A549 (cell line): ENCODE measurements at regions not wholly inside any gene's neighbourhood (a gene's known extent, or its start where the extent isn't known, plus 50 kb on each side); places are given as distances from the start of the nearest gene placed in this dataset.

Experiments
- MYC ChIP-seq: IDR thresholded peaks from 2 replicates; pipeline ENCODE4 v1.6.1; 2012; ENCODE audit warnings: mild to moderate bottlenecking, inconsistent platforms, low read length, improper control_type of control experiment, borderline replicate concordance
- POLR2A ChIP-seq: IDR thresholded peaks from 2 replicates; pipeline ENCODE4 v1.6.1; 2012; ENCODE audit warnings: mild to moderate bottlenecking, low read length
- TF ChIP-seq, protein P1 (sequence below): fragments of 200-600 bp; sonication (generic); IDR thresholded peaks from 2 replicates; pipeline ENCODE4 v1.6.1; 2016; ENCODE audit warnings: antibody characterized with exemption, mild to moderate bottlenecking, moderate library complexity
- TF ChIP-seq, protein P2 (sequence below): fragments of >200 bp; sonication (Bioruptor Twin); formaldehyde crosslinking; IDR thresholded peaks from 3 replicates; pipeline ENCODE4 v1.5.1; 2016
- TF ChIP-seq, protein P3 (sequence below): IDR thresholded peaks from 2 replicates; pipeline ENCODE4 v1.6.1; 2012

DNA sequence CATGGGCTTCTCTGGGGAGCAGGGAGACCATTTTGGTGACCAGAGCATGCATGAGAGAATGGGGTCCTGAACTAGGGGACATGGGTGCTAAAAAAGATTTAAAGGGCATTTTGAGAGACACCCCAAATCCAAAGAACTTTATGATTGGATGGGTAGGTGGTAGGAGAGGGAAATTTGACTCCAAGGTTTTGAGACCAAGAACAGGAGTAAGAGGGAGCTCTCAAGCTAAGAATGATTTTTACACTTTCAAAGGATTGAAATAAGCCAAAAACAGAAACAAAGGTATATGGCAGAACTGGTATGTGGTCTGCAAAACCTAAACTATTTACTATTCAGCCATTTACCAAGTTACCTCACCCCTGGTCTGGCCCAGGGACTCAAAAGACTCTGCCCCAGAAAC lies 318.2 kb upstream of the CLINT1 start:
- TF ChIP-seq, protein P1, sequence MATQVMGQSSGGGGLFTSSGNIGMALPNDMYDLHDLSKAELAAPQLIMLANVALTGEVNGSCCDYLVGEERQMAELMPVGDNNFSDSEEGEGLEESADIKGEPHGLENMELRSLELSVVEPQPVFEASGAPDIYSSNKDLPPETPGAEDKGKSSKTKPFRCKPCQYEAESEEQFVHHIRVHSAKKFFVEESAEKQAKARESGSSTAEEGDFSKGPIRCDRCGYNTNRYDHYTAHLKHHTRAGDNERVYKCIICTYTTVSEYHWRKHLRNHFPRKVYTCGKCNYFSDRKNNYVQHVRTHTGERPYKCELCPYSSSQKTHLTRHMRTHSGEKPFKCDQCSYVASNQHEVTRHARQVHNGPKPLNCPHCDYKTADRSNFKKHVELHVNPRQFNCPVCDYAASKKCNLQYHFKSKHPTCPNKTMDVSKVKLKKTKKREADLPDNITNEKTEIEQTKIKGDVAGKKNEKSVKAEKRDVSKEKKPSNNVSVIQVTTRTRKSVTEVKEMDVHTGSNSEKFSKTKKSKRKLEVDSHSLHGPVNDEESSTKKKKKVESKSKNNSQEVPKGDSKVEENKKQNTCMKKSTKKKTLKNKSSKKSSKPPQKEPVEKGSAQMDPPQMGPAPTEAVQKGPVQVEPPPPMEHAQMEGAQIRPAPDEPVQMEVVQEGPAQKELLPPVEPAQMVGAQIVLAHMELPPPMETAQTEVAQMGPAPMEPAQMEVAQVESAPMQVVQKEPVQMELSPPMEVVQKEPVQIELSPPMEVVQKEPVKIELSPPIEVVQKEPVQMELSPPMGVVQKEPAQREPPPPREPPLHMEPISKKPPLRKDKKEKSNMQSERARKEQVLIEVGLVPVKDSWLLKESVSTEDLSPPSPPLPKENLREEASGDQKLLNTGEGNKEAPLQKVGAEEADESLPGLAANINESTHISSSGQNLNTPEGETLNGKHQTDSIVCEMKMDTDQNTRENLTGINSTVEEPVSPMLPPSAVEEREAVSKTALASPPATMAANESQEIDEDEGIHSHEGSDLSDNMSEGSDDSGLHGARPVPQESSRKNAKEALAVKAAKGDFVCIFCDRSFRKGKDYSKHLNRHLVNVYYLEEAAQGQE, result no peak
- TF ChIP-seq, protein P2, sequence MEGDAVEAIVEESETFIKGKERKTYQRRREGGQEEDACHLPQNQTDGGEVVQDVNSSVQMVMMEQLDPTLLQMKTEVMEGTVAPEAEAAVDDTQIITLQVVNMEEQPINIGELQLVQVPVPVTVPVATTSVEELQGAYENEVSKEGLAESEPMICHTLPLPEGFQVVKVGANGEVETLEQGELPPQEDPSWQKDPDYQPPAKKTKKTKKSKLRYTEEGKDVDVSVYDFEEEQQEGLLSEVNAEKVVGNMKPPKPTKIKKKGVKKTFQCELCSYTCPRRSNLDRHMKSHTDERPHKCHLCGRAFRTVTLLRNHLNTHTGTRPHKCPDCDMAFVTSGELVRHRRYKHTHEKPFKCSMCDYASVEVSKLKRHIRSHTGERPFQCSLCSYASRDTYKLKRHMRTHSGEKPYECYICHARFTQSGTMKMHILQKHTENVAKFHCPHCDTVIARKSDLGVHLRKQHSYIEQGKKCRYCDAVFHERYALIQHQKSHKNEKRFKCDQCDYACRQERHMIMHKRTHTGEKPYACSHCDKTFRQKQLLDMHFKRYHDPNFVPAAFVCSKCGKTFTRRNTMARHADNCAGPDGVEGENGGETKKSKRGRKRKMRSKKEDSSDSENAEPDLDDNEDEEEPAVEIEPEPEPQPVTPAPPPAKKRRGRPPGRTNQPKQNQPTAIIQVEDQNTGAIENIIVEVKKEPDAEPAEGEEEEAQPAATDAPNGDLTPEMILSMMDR, result no peak
- TF ChIP-seq POLR2A (no peak), MYC (no peak)
- TF ChIP-seq, protein P3, sequence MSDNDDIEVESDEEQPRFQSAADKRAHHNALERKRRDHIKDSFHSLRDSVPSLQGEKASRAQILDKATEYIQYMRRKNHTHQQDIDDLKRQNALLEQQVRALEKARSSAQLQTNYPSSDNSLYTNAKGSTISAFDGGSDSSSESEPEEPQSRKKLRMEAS, result no peak
